Astrocyte (in vitro differentiated cells and primary cell): ENCODE measurements at regions not wholly inside any gene's neighbourhood (a gene's known extent, or its start where the extent isn't known, plus 50 kb on each side); places are given as distances from the start of the nearest gene placed in this dataset.

ENCODE experiments used
- DNase-seq: peaks from one replicate; pipeline ENCODE4 v3.0.0-alpha.2; 2010; ENCODE audit warnings: low read depth
- FAIRE-seq: peaks from 2 replicates; lab custom pipeline; 2011; peaks lifted over from hg19 to GRCh38; lab: Jason Lieb, UNC
- H2AFZ ChIP-seq: 2 replicates; pipeline ENCODE4 v1.6.0; 2012; ENCODE audit warnings: low read depth, low read length, inconsistent platforms
- H3K27ac ChIP-seq: 2 replicates; pipeline ENCODE4 v1.5.1; 2011; ENCODE audit warnings: low read depth, low read length, inconsistent platforms
- H3K27me3 ChIP-seq: 2 replicates; pipeline ENCODE4 v1.6.0; 2011; ENCODE audit warnings: low read length, inconsistent platforms; ENCODE audit not compliant: insufficient read depth
- H3K36me3 ChIP-seq: 2 replicates; pipeline ENCODE4 v1.5.1; 2011; ENCODE audit warnings: low read length, inconsistent platforms; ENCODE audit not compliant: insufficient read depth
- H3K4me1 ChIP-seq: 2 replicates; pipeline ENCODE4 v1.5.1; 2011; ENCODE audit warnings: low read length, inconsistent platforms; ENCODE audit not compliant: insufficient read depth
- H3K4me2 ChIP-seq: 2 replicates; pipeline ENCODE4 v1.6.0; 2012; ENCODE audit warnings: low read length, inconsistent platforms
- H3K4me3 ChIP-seq: 2 replicates; pipeline ENCODE4 v1.5.1; 2011; ENCODE audit warnings: low read depth, mild to moderate bottlenecking, low read length, inconsistent platforms; ENCODE audit not compliant: insufficient read depth
- H3K79me2 ChIP-seq: 2 replicates; pipeline ENCODE4 v1.6.0; 2012; ENCODE audit warnings: mild to moderate bottlenecking, low read length, inconsistent platforms; ENCODE audit not compliant: insufficient read depth
- H3K9ac ChIP-seq: 2 replicates; pipeline ENCODE4 v1.6.0; 2012; ENCODE audit warnings: mild to moderate bottlenecking, low read length, inconsistent platforms
- H3K9me3 ChIP-seq: 2 replicates; pipeline ENCODE4 v1.5.1; 2012; ENCODE audit warnings: low read depth, mild to moderate bottlenecking, low read length, inconsistent platforms; ENCODE audit not compliant: insufficient read depth
- H4K20me1 ChIP-seq: 2 replicates; pipeline ENCODE4 v1.6.0; 2012; ENCODE audit warnings: low read length, inconsistent platforms; ENCODE audit not compliant: insufficient read depth
- H3K27ac Mint-ChIP-seq: one replicate; pipeline ENCODE4 v1.8.0; 2021; ENCODE audit warnings: mild to moderate bottlenecking, mixed read lengths; ENCODE audit not compliant: unreplicated experiment
- H3K27me3 Mint-ChIP-seq: one replicate; pipeline ENCODE4 v1.8.0; 2021; ENCODE audit warnings: low read depth, mixed read lengths; ENCODE audit not compliant: unreplicated experiment
- H3K36me3 Mint-ChIP-seq: one replicate; pipeline ENCODE4 v1.8.0; 2021; ENCODE audit warnings: low read depth, mixed read lengths; ENCODE audit not compliant: unreplicated experiment
- H3K4me1 Mint-ChIP-seq: one replicate; pipeline ENCODE4 v1.8.0; 2021; ENCODE audit warnings: low read depth, mixed read lengths; ENCODE audit not compliant: unreplicated experiment
- H3K4me3 Mint-ChIP-seq: one replicate; pipeline ENCODE4 v1.8.0; 2021; ENCODE audit warnings: mild to moderate bottlenecking, moderate library complexity, mixed read lengths; ENCODE audit not compliant: unreplicated experiment
- H3K9me3 Mint-ChIP-seq: one replicate; pipeline ENCODE4 v1.8.0; 2021; ENCODE audit warnings: mild to moderate bottlenecking, mixed read lengths; ENCODE audit not compliant: unreplicated experiment
- EZH2 ChIP-seq: IDR thresholded peaks from 2 replicates; pipeline ENCODE4 v1.6.1; 2012; ENCODE audit warnings: mild to moderate bottlenecking, low read length, inconsistent platforms; ENCODE audit not compliant: insufficient read depth
- TF ChIP-seq, protein P1 (sequence below): IDR thresholded peaks from 2 replicates; pipeline ENCODE4 v1.5.1; 2011; ENCODE audit warnings: low read depth, mild to moderate bottlenecking, inconsistent platforms, low read length, moderate library complexity; ENCODE audit not compliant: insufficient read depth

DNA sequence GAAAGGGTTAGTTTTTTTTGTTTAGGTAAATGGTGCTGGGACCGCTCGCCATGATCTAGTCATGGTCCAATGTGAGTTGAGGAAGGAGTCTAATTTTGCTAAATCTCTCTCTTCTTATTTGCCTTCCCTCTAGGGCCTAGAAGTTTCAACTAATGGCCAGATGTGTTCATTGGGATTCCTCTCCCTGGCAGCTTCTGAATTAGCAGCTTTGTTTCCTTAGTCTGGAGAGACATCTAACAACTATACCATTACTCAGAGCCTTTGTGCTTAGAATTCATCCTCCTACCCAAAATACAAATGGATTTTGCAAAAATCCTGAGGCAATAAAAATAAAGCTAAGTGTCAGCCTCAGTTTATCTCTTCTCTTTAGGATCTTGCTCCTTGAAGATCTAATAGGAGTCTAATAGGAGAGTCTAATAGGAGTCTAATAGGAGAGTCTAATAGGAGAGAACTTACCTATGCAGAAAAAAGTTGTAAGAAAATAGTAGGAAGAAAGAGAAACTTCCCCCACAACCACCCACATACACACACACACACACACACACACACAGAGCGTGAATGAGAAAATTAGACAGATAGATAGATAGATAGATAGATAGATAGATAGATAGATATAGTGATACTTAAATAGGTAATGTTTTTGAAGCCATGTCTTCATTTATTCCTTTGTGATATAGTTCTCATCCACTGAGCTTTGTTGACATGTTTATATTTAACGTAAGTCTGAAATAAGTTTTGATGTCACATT, 980.5 kb upstream of the CNTN5 start:
- no peak overlapping the region for H3K4me2 ChIP-seq
- Mint-ChIP-seq H3K4me1 (no peaks in the 10 kb centered on the region), H3K4me3 (no peak overlapping the region), H3K36me3 (no peaks in the 10 kb centered on the region), H3K27ac (no peak overlapping the region), H3K9me3 (no peaks in the 10 kb centered on the region), H3K27me3 (no peaks in the 10 kb centered on the region)
- no peaks in the 10 kb centered on the region for H4K20me1 ChIP-seq
- no peak overlapping the region for H3K9ac ChIP-seq
- TF ChIP-seq, protein P1, sequence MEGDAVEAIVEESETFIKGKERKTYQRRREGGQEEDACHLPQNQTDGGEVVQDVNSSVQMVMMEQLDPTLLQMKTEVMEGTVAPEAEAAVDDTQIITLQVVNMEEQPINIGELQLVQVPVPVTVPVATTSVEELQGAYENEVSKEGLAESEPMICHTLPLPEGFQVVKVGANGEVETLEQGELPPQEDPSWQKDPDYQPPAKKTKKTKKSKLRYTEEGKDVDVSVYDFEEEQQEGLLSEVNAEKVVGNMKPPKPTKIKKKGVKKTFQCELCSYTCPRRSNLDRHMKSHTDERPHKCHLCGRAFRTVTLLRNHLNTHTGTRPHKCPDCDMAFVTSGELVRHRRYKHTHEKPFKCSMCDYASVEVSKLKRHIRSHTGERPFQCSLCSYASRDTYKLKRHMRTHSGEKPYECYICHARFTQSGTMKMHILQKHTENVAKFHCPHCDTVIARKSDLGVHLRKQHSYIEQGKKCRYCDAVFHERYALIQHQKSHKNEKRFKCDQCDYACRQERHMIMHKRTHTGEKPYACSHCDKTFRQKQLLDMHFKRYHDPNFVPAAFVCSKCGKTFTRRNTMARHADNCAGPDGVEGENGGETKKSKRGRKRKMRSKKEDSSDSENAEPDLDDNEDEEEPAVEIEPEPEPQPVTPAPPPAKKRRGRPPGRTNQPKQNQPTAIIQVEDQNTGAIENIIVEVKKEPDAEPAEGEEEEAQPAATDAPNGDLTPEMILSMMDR: no peak
- no peak for TF ChIP-seq EZH2
- no peak overlapping the region for H2AFZ ChIP-seq
- no peaks in the 10 kb centered on the region for H3K4me1 ChIP-seq
- no peaks in the 10 kb centered on the region for H3K36me3 ChIP-seq
- H3K9me3 ChIP-seq: no peaks in the 10 kb centered on the region
- no peak overlapping the region for H3K27ac ChIP-seq
- H3K79me2 ChIP-seq: no peaks in the 10 kb centered on the region
- H3K4me3 ChIP-seq: no peak overlapping the region
- FAIRE-seq (no peak), DNase-seq (no peak)
- H3K27me3 ChIP-seq: no peaks in the 10 kb centered on the region

- DNase-seq: no peak
- Histone ChIP-seq H2AFZ (no peak overlapping the region), H3K27ac (no peak overlapping the region), H3K4me3 (no peak overlapping the region), H3K4me2 (no peak overlapping the region), H3K9me3 (no peaks in the 10 kb centered on the region), H4K20me1 (no peaks in the 10 kb centered on the region), H3K36me3 (no peaks in the 10 kb centered on the region), H3K27me3 (no peaks in the 10 kb centered on the region), H3K9ac (no peak overlapping the region), H3K79me2 (no peaks in the 10 kb centered on the region), H3K4me1 (no peaks in the 10 kb centered on the region)
- no peak for FAIRE-seq
- Mint-ChIP-seq H3K4me1 (no peaks in the 10 kb centered on the region), H3K36me3 (no peaks in the 10 kb centered on the region), H3K27me3 (no peaks in the 10 kb centered on the region), H3K9me3 (no peaks in the 10 kb centered on the region), H3K27ac (no peak overlapping the region), H3K4me3 (no peak overlapping the region)
- no peak for TF ChIP-seq EZH2
Observed at GRCh38 chr11:98047647-98048046, 973.1 kb upstream of the CNTN5 start.

GRCh38 chr11:98053851-98054250, 966.9 kb upstream of the CNTN5 start:
- H3K27me3 Mint-ChIP-seq: no peaks in the 10 kb centered on the region
- H3K36me3 ChIP-seq: no peaks in the 10 kb centered on the region
- no peak overlapping the region for H3K9ac ChIP-seq
- no peaks in the 10 kb centered on the region for H3K79me2 ChIP-seq
- no peaks in the 10 kb centered on the region for H3K4me1 ChIP-seq
- H2AFZ ChIP-seq: no peak overlapping the region
- H3K4me2 ChIP-seq: no peak overlapping the region
- no peaks in the 10 kb centered on the region for H3K9me3 Mint-ChIP-seq
- no peaks in the 10 kb centered on the region for H3K4me1 Mint-ChIP-seq
- H3K27ac ChIP-seq: no peak overlapping the region
- DNase-seq (no peak), FAIRE-seq (no peak)
- no peaks in the 10 kb centered on the region for H3K36me3 Mint-ChIP-seq
- no peak overlapping the region for H3K27ac Mint-ChIP-seq
- H3K27me3 ChIP-seq: no peaks in the 10 kb centered on the region
- no peaks in the 10 kb centered on the region for H4K20me1 ChIP-seq
- no peak overlapping the region for H3K4me3 ChIP-seq
- H3K4me3 Mint-ChIP-seq: no peak overlapping the region
- no peak for TF ChIP-seq EZH2
- TF ChIP-seq, protein P1: no peak
- H3K9me3 ChIP-seq: no peaks in the 10 kb centered on the region
